ENCODE measurements at regions not wholly inside any gene's neighbourhood (a gene's known extent, or its start where the extent isn't known, plus 50 kb on each side); places are given as distances from the start of the nearest gene placed in this dataset.

GRCh38 chr22:49090853-49091135 lies 736.9 kb downstream of the BRD1 start:
- no peak for TF ChIP-seq CTCF (conservative IDR thresholded peaks at IDR 0.05)
- H3K27ac ChIP-seq = no peak overlapping the region

- H3K27ac ChIP-seq = no peak overlapping the region
- TF ChIP-seq CTCF (conservative IDR thresholded peaks at IDR 0.05) = no peak
Observed at GRCh38 chr22:49090061-49090852, 737.4 kb downstream of the BRD1 start.

- no peak overlapping the region for H3K27ac ChIP-seq
- no peak for TF ChIP-seq CTCF (conservative IDR thresholded peaks at IDR 0.05)
Observed at GRCh38 chr22:49088801-49089791, 738.6 kb downstream of the BRD1 start.

- no peak overlapping the region for H3K27ac ChIP-seq
- TF ChIP-seq CTCF (conservative IDR thresholded peaks at IDR 0.05) = no peak
Observed at GRCh38 chr22:49087716-49088601, 739.7 kb downstream of the BRD1 start.

- no peak overlapping the region for H3K27ac ChIP-seq
- no peak for TF ChIP-seq CTCF (conservative IDR thresholded peaks at IDR 0.05)
Observed at GRCh38 chr22:49087198-49087597, 740.5 kb downstream of the BRD1 start.

GRCh38 chr22:49086606-49087157 lies 741.0 kb downstream of the BRD1 start:
- no peak for TF ChIP-seq CTCF (conservative IDR thresholded peaks at IDR 0.05)
- H3K27ac ChIP-seq = no peak overlapping the region

All from VCaP (cell line).